Spleen (tissue), 7 donors: ENCODE measurements at regions not wholly inside any gene's neighbourhood (a gene's known extent, or its start where the extent isn't known, plus 50 kb on each side); places are given as distances from the start of the nearest gene placed in this dataset.

Experiments used
- POLR2A ChIP-seq, 3 donors: fragments of 450-650 bp; IDR thresholded peaks; one replicate each; pipeline ENCODE4 v1.5.1; 2017; ENCODE audit warnings: antibody characterized with exemption in 3 of 3, mild to moderate bottlenecking in 1 of 3
- POLR2AphosphoS5 ChIP-seq, 3 donors: sonication (generic); formaldehyde crosslinking; IDR thresholded peaks; one replicate each; pipeline ENCODE4 v1.5.1; 2017; ENCODE audit warnings: antibody characterized with exemption in 3 of 3
- TF ChIP-seq, protein P1 (sequence below), 11 experiments: fragments of 200-600 bp in 7 of 11; fragments of 450-650 bp in 4 of 11; sonication (generic) in 4 of 11; IDR thresholded peaks in 8 of 11; conservative IDR thresholded peaks in 3 of 11; 1 replicate in 7 of 11; 2 replicates in 4 of 11; pipeline versions ENCODE4 v1.4.0 to v1.8.0; 2016 to 2021; ENCODE audit warnings: antibody characterized with exemption in 11 of 11, inconsistent platforms in 4 of 11, mild to moderate bottlenecking in 1 of 11
- donor health status: DM: no; HTN: no; CAD: no; lungs with moderate emphysema.
- donor health status: DM: no; HTN: no; CAD: no.
- donor health status: DM: no; HTN: no; CAD: no.

DNA sequence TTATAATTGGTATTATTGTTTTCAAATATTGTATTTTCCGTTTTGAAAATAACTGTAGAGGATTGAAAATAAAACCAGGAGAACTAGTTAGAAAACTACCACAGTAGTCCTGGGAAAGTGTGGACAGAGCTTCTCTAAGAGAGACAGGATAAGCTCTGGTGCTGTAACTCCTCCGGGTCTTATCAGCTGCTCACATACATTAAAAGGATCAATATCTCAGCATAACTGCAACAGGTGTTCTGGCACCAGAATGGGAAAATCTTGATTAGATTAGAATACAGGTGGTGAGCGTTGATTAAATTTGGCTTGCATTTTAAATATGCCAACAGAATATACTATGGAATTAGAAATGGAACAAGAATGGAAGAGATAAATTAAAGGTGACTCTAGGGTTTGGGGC lies 1138.9 kb upstream of the ADGRB3 start:
- TF ChIP-seq, protein P1, sequence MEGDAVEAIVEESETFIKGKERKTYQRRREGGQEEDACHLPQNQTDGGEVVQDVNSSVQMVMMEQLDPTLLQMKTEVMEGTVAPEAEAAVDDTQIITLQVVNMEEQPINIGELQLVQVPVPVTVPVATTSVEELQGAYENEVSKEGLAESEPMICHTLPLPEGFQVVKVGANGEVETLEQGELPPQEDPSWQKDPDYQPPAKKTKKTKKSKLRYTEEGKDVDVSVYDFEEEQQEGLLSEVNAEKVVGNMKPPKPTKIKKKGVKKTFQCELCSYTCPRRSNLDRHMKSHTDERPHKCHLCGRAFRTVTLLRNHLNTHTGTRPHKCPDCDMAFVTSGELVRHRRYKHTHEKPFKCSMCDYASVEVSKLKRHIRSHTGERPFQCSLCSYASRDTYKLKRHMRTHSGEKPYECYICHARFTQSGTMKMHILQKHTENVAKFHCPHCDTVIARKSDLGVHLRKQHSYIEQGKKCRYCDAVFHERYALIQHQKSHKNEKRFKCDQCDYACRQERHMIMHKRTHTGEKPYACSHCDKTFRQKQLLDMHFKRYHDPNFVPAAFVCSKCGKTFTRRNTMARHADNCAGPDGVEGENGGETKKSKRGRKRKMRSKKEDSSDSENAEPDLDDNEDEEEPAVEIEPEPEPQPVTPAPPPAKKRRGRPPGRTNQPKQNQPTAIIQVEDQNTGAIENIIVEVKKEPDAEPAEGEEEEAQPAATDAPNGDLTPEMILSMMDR (IDR thresholded peaks at IDR 0.05 in 8 of 11, conservative IDR thresholded peaks at IDR 0.05 in 3 of 11) = no peak
- TF ChIP-seq POLR2AphosphoS5 (IDR thresholded peaks at IDR 0.05) (no peak), POLR2A (IDR thresholded peaks at IDR 0.05) (no peak)
